Esophagus squamous epithelium (tissue), 4 donors: ENCODE measurements at regions not wholly inside any gene's neighbourhood (a gene's known extent, or its start where the extent isn't known, plus 50 kb on each side); places are given as distances from the start of the nearest gene placed in this dataset.

Experiments
- POLR2A ChIP-seq, 4 donors: fragments of 450-650 bp; IDR thresholded peaks; one replicate each; pipeline ENCODE4 v1.6.1; 2017; ENCODE audit warnings: antibody characterized with exemption in 4 of 4, mild to moderate bottlenecking in 4 of 4, moderate library complexity in 3 of 4
- TF ChIP-seq, protein P1 (sequence below), 6 experiments: fragments of 450-650 bp in 4 of 6; fragments of 200-600 bp in 2 of 6; sonication (generic) in 2 of 6; IDR thresholded peaks; one replicate each; pipeline ENCODE4 v1.5.1; 2016 to 2019; ENCODE audit warnings: antibody characterized with exemption in 6 of 6, mild to moderate bottlenecking in 4 of 6, moderate library complexity in 4 of 6

DNA sequence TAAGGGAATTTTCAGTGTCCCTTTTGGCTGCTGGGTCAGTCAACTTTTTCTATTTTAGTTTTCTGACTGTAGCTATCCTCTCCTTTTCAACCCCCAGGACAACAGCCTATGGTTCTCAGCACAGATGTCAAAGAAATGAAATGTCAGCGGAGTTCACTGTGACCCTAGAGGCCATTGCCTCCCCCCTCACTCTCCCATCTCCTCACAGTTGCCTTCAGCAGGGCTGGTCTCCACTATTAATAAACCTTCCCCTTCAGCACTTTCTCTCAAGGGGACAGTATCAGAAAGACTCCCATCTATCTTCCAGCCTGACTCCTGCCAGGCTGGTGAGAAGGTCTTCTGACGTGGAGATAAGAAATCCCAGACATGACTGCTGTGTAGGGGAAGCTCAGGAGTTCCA lies 137.1 kb upstream of the WSCD2 start:
- TF ChIP-seq, protein P1, sequence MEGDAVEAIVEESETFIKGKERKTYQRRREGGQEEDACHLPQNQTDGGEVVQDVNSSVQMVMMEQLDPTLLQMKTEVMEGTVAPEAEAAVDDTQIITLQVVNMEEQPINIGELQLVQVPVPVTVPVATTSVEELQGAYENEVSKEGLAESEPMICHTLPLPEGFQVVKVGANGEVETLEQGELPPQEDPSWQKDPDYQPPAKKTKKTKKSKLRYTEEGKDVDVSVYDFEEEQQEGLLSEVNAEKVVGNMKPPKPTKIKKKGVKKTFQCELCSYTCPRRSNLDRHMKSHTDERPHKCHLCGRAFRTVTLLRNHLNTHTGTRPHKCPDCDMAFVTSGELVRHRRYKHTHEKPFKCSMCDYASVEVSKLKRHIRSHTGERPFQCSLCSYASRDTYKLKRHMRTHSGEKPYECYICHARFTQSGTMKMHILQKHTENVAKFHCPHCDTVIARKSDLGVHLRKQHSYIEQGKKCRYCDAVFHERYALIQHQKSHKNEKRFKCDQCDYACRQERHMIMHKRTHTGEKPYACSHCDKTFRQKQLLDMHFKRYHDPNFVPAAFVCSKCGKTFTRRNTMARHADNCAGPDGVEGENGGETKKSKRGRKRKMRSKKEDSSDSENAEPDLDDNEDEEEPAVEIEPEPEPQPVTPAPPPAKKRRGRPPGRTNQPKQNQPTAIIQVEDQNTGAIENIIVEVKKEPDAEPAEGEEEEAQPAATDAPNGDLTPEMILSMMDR (IDR thresholded peaks at IDR 0.05) = no peak
- TF ChIP-seq POLR2A (IDR thresholded peaks at IDR 0.05) = no peak
